ENCODE measurements at regions not wholly inside any gene's neighbourhood (a gene's known extent, or its start where the extent isn't known, plus 50 kb on each side); places are given as distances from the start of the nearest gene placed in this dataset.

DNA sequence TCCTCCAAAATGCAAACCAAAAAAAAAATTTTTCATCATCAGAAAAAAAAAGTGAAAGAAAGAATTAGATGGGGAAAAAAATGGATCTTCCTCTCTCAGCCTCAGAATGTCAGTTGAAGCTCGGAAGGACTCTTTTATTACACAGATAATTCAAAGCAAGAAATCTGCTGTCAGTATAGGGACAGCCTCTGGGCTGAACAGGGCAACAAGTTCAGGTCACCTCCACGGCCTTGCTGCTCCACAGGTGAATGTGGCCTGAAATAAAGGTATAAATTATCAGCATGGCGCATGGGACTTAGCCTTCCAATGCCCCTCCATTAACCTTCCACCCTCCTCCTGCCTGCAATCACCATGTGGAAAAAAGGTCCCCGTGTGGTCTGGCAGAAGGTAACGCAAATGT lies 316.8 kb upstream of the POU3F3 start:
- no peak for DNase-seq (ENCODE audit: low spot score)

DNA sequence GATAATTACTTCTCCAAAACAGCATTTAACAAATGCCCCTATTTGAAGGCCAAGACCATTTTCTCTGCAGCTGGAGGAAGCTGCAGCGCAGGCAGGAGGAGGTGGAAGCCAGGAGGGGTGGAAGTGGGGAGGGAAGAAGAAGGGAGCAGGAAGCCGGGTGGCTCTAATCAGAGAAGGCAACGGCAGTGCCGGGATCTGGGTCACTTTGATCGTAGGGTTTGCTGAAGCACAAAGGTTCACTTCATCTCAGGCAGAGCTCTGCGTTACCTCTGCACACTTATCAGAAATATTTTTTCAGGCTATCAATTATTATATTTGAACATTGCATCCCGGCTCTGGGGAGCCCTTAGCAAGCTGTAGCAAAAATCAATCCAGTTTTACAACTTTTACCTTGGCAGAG lies 315.8 kb upstream of the POU3F3 start:
- no peak for DNase-seq (ENCODE audit: low spot score)

- no peak for DNase-seq (ENCODE audit: low spot score)
Measured at GRCh38 chr2:104539649-104540048, 314.3 kb upstream of the POU3F3 start.

- DNase-seq (ENCODE audit: low spot score): no peak
Measured at GRCh38 chr2:104545055-104545454, 308.9 kb upstream of the POU3F3 start.

- no peak for DNase-seq (ENCODE audit: low spot score)
Measured at GRCh38 chr2:104546537-104546936, 307.4 kb upstream of the POU3F3 start.

- no peak for DNase-seq (ENCODE audit: low spot score)
Measured at GRCh38 chr2:104547221-104547620, 306.7 kb upstream of the POU3F3 start.

DNA sequence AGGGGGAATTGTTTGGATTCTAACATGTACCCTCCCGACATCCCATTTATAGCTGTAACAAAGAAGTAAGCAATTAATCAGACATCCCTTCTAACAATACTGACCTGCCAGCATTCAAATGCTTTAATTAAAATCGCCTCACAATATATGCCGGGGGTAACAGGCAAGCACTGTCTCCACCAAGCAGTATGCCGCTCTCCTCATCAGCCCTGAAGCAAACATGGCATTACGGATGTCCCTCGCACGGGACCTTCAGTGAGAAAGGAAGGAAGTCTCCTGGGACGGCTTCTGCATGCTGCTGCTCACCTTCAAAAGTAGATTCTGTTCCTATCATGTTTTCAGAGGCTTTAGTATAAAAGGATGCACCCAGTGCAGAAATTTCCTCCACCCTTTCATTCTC lies 292.7 kb upstream of the POU3F3 start:
- no peak for DNase-seq (ENCODE audit: low spot score)

- DNase-seq (ENCODE audit: low spot score): no peak
Measured at GRCh38 chr2:104562537-104562936, 291.4 kb upstream of the POU3F3 start.

DNA sequence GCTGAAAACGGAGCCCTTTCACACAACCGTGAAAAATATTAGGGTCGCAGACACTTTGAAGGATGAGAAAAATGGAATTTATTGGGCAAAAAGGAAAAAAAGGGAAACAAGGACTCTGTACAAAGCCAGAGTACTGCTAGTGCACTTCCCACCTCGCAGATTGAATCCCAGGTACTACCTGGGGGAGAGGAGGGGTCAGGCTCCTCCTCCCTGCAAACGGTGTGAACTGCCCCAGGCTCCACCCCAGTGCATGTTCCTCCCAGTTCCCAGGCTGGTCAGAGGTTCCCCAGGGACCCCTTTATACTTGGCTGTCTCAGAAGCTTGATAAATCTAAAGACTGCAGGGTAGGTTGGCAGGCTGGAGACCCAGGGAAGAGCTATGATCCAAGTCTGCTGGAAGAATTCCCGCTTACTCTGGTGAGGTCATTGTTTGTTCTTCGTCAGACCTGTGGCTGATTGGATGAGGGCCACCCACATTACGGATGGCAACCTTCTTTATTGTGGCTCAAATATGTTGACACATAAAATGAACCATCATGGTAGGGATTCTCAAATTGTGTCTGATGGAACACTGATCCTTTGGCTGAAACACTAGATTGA lies 290.4 kb upstream of the POU3F3 start:
- no peak for DNase-seq (ENCODE audit: low spot score)

DNA sequence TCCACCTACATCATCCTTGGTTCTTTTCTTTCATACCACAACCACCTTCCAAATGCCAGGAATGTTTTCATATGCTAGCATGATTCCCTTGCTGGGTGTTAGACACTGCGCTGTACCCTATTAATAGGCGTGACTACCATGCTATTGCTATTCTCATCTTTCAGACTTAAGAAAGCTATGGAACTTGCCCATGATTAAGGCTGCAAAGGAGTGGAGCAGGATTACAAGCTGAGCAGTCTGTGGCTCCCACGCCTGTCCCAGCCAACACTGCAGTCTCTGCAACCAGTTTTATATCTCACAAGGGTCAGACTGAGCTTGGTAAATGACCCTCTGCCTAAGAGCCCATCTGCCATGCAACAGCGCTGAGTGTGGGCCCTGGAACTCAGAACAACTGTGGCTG lies 285.7 kb upstream of the POU3F3 start:
- DNase-seq (ENCODE audit: low spot score): no peak

DNA sequence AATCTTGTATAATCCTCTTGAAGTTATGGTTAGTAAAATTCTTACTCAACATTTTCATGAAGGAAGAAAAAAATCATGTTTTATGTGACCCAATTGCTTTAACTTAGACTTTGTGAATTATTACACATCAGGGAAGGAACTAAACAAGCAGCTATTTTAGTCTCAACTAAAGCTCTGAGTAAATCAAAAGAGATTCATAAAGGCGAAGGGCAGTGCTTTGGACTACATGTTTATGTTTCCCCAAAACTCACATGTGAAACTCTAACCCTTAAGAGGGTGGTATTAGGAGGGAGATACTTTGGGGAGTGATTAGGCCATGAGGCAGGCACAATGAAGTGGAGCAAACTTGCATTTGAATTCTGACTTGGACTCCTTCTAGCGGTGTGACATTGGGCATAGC lies 283.7 kb upstream of the POU3F3 start:
- DNase-seq (ENCODE audit: low spot score): no peak

DNA sequence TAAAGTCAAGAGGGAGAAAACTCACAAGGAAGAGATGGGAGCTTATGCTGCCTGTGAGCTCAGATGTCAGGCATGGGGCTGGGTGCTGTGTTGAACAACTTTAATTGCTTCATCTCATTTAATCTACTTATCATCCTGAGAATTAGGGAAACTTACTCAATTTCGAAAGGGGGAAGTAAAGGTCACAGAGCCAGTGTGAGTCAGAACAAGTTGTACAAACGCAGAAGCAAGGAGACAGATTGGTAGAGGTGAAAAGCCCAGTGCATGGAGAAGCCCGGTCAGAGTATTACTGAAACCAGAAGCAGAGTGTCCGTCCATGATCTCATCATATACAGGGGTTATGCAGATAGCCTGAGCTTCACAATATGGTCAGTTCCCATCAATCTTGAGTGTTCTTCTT lies 281.1 kb upstream of the POU3F3 start:
- DNase-seq (ENCODE audit: low spot score): no peak

DNA sequence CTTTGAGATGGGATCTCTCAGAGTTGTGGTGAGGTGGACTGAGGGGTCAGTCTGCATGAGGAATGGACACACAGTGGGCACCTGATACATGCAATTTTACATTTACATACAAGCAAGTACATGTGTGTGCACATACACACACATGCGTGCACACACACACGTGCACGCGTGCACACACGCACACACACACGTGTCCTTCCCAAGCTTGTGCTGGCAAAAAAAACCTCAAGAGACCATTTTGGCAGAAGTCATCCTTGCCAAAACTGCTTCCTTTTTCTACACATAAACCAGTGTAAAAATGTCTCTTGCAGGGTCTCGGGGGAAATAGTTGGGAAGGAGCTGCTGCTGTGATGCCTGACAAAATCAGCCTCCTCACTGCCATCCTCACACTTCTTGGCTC lies 279.5 kb upstream of the POU3F3 start:
- no peak for DNase-seq (ENCODE audit: low spot score)

- no peak for DNase-seq (ENCODE audit: low spot score)
Measured at GRCh38 chr2:104577143-104577542, 276.8 kb upstream of the POU3F3 start.

GRCh38 chr2:104582471-104582870 lies 271.4 kb upstream of the POU3F3 start:
- no peak for DNase-seq (ENCODE audit: low spot score)

DNA sequence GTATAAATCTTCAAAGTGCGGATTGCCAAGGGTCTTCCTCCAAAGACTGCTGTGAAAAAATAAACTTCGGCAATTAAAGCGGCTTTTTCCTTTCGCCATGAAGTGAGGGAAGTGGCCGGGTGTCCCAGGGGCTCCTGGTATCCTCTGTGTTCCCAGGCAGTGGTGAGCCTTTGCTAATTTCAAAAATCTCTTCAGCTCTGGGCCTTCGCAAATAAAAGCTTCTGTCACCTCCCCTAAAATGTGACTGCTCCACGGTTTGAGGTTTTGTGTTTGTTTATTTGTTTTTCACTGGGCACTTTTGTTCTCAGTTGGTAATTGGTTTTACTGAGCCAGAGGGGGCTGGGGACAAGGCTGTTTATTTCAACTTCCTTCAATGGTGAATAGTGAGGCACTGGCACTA lies 270.1 kb upstream of the POU3F3 start:
- DNase-seq (ENCODE audit: low spot score): no peak

DNA sequence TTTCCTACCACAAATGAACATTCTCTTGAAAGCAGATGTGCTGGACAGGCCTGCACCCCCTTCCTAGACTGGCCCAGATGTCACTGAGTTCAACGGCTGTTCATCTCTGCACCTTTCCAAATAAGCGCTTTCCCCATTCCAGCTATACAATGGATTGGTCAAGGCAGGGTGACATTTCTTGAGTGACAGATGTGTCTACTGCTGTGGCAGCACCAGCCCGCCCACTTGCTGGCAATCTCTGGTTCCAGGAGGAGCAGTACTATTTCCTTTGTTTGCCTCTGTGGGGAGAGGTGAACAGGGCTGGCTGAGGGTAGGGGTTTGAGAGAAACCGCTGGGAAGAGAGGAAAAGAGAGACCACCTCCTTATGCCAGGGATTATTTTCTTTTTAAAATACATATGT lies 269.5 kb upstream of the POU3F3 start:
- DNase-seq (ENCODE audit: low spot score): no peak

DNA sequence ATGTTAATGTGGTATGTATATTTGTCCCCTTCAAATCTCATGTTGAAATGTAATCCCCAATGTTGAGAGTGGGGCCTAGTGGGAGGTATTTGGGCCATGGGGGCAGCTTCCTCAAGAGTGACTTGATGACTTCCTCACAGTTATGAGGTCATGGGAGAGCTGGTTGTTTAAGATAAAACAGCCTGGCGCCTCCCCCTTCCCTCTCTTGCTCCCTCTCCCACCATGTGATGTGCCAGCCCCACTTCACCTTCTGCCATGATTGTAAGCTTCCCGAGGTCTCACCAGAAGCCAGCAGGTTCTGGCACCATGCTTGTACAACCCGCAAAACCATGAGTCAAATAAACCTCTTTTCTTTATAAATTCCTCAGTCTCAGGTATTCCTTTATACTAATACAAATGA lies 258.3 kb upstream of the POU3F3 start:
- DNase-seq (ENCODE audit: low spot score): no peak

- DNase-seq (ENCODE audit: low spot score): no peak
Measured at GRCh38 chr2:104597942-104598341, 256.0 kb upstream of the POU3F3 start.

DNA sequence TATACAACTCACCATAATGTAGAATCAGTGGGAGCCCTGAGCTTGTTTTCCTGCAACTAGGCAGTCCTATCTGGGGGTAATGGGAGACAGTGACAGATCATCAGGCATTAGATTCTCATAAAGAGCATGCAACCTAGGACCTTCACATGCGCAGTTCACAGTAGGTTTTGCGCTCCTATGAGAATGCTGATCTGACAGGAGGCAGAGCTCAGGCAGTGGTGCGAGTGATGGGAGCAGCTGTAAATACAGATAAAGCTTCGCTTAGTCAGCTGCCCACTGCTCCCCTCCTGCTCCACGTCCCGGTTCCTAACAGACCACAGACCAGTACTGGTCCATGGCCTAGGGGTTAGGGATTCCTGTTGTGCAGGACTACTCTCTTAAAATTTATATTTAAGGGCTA lies 255.3 kb upstream of the POU3F3 start:
- DNase-seq (ENCODE audit: low spot score): no peak

DNA sequence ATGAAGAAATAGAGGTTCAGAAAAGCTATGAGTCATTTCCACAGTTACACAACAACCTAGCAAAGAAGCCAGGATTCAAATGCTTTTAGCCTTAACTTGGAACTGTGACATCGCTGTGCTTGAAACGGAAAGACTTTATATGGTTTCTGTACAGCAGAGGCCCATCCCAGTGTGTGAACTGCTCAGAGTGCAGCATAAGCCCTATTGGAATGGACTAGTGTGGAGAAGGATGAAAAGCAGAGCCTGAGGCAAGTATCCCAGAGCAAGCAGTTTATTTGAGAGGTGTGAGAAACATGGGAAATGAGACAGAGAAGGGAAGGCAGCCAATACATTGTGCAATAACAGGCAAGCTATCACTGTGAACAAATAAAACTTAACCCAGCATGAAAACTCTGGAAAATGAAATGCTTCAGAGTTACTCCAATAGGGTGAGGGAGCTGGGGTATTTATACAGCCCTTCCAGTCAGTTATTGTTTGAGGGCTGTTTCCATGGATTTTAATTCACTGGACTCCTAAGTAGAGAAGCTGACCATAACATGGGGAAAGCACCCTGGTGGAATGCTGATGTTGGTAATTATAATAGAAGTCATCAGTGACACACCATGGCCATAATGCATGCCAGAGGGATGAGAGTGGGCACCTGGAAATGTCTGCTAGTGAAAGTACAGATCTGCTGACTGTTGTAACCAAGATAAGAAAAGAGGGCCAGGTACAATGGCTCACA lies 254.0 kb upstream of the POU3F3 start:
- DNase-seq (ENCODE audit: low spot score): no peak

DNA sequence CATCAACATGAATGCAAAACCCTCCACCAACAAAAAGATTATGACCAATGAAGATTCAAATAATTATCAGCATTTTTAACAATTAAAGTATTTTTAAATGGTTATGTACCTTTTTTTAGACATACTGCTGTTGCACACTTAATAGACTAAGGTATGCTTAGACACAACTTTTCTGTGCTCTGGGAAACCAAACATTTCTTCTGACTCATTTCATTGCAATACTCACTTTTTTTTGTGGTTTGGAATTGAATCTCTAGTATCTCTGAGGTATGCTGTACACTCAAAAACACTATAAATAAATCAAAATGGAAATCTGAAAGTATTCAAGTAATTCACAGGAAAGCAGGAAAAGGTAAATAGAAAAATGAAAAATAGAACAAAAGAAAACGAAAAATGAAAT lies 247.9 kb upstream of the POU3F3 start:
- no peak for DNase-seq (ENCODE audit: low spot score)

DNA sequence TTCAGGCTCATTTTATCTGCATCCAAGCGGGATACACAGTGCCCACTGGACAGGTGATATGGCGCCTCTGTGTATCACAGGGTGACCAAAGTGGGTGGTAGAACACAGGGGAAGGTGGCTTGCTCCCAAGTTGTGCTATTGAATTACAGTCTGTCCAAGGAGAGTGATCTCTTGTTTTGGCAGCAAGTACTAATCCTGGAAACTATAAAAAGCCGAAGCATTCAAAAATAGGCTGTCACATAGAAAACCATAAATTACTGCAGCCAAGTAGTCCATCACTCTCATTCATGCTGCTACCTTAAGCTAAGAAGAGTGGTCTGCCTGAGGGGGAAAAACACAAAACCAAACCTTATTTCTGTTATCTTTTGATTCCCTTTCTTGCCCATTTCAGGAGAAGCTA lies 237.1 kb upstream of the POU3F3 start:
- DNase-seq (ENCODE audit: low spot score): no peak

- DNase-seq (ENCODE audit: low spot score): no peak
Measured at GRCh38 chr2:104620801-104621200, 233.1 kb upstream of the POU3F3 start.
